ENCODE measurements at regions not wholly inside any gene's neighbourhood (a gene's known extent, or its start where the extent isn't known, plus 50 kb on each side); places are given as distances from the start of the nearest gene placed in this dataset.
"Not testable (repeated sequence)": the region's sequence is repeated elsewhere in the genome, so short reads cannot be mapped to it uniquely, and the experiment has no call there.

DNA sequence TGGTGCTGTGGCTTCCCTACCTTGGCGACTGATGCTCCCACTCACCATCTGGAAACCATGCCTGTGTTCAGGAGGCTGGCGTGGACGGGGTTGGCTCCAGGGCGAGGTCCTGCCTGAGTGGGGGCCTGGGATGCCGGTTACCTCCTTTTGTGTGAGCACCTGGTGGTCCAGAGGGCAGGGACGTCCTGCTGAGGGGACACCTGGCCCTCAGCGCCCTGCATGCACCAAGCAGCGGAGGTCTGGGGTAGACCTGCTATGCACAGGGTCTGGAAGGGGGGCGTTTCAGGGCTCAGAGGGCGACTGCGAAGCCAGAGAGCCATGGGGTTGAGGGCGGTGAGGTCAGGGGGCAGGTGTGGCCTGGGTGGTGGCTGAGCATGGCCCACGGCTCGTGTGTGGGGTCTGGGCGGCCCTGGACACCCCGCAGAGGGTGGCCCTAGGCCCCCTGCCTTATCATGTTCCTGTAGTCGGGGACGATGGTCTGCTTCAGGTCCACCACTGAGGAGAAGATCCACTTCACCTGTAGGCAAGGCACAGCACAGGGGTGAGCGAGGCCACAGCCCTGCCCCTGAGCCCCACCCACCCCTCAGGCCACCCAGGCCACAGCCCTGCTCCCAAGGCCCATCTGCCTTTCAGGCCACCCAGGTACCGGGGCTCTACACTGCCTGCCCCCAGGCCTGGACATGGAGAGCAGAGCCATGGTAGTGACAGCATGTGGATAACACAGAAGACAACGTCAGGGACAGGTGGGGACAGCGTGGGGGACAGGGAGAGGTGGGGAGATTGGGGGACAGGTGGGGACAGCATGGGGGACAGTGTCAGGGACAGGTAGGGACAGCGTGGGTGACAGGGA, 95.3 kb downstream of the TMEM121 start:
- not testable (repeated sequence) for DNase-seq (ENCODE audit: low spot score)

GRCh38 chr14:105622329-105622955, 96.1 kb downstream of the TMEM121 start:
- DNase-seq (ENCODE audit: low spot score): no peak

DNA sequence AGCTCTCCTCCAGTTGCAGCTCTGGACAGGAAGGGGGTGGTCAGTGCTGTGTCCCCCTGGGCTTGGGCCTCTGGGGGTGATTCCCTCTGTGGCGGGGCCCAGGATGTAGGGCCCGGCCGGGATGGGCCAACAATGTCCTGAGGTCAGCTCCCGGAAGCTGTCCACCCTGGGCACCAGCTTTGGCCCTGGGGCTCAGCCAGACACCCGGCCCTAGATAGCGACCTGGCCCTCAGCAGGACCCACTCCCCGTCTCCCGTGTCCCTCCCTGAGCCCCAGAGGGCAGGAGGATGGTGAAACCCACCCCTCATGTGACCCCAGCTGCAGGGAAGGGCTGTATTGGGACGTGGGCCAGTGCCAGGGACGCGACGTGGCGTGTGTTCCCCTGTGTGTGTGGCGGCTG, 96.8 kb downstream of the TMEM121 start:
- DNase-seq (ENCODE audit: low spot score): not testable (repeated sequence)

DNA sequence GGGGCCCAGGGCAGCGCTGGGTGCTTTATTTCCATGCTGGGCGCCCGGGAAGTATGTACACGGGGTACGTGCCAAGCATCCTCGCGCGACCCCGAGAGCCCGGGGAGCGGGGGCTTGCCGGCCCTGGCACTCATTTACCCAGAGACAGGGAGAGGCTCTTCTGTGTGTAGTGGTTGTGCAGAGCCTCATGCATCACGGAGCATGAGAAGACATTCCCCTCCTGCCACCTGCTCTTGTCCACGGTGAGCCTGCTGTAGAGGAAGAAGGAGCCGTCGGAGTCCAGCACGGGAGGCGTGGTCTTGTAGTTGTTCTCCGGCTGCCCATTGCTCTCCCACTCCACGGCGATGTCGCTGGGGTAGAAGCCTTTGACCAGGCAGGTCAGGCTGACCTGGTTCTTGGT, 98.0 kb downstream of the TMEM121 start:
- not testable (repeated sequence) for DNase-seq (ENCODE audit: low spot score)

GRCh38 chr14:105624749-105625434, 98.5 kb downstream of the TMEM121 start:
- DNase-seq (ENCODE audit: low spot score): not testable (repeated sequence)

DNA sequence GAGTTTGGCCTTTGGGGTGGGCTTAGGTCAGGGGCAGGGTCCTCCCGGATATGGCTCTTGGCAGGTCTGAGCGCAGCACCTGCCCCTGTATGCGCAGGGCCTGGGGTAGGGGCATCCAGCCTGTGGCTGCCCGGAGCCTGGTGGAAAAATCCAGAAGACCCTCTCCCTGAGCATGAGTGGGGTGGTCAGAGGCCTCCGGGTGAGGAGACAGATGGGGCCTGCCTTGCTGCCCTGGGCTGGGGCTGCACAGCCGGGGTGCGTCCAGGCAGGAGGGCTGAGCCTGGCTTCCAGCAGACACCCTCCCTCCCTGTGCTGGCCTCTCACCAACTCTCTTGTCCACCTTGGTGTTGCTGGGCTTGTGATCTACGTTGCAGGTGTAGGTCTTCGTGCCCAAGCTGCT, 99.1 kb downstream of the TMEM121 start:
- DNase-seq (ENCODE audit: low spot score): not testable (repeated sequence)

- DNase-seq (ENCODE audit: low spot score): not testable (repeated sequence)
These were observed 99.7 kb downstream of the TMEM121 start for GRCh38 chr14:105626111-105626510.

- not testable (repeated sequence) for DNase-seq (ENCODE audit: low spot score)
These were observed 100.3 kb downstream of the TMEM121 start for GRCh38 chr14:105626651-105627050.

GRCh38 chr14:105627287-105627686, 100.9 kb downstream of the TMEM121 start:
- DNase-seq (ENCODE audit: low spot score): not testable (repeated sequence)

DNA sequence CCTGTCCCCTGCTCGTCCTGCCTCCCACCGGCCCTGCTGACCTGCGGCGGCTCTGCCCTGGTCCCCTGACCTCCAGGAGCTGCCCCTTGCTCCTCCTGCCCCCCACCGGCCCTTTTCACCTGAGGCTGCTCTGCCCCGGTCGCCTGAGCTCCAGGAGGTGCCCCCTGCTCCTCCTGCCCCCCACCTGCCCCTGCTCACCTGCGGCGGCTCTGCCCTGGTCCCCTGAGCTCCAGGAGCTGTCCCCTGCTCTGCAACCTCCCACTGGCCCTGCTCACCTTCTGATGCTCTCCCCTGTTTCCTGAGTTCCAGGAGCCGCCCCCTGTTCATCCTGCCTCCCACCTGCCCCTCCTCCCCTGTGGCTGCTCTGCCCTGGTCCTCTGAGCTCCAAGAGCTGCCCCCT, 101.3 kb downstream of the TMEM121 start:
- no peak for DNase-seq (ENCODE audit: low spot score)

GRCh38 chr14:105628126-105628525, 101.7 kb downstream of the TMEM121 start:
- not testable (repeated sequence) for DNase-seq (ENCODE audit: low spot score)

GRCh38 chr14:105628531-105629067, 102.2 kb downstream of the TMEM121 start:
- not testable (repeated sequence) for DNase-seq (ENCODE audit: low spot score)

- DNase-seq (ENCODE audit: low spot score): not testable (repeated sequence)
These were observed 102.9 kb downstream of the TMEM121 start for GRCh38 chr14:105629091-105629885.

DNA sequence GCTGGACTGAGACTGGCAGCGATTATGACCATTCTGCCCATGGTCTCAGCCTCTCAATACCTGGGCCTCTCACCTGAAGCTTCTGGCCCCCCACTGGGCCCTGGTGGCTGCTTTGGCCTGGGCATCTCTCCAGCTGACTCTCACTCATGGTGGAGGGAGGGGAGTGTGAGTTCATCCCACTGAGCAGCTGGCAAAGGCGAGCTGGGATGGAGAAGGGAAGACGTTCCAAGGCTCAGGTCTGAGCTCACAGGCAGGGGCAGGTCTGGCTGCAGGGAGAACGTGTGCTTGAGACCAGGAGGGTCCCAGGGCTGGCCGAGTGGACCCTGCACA, 103.5 kb downstream of the TMEM121 start:
- DNase-seq (ENCODE audit: low spot score): no peak

DNA sequence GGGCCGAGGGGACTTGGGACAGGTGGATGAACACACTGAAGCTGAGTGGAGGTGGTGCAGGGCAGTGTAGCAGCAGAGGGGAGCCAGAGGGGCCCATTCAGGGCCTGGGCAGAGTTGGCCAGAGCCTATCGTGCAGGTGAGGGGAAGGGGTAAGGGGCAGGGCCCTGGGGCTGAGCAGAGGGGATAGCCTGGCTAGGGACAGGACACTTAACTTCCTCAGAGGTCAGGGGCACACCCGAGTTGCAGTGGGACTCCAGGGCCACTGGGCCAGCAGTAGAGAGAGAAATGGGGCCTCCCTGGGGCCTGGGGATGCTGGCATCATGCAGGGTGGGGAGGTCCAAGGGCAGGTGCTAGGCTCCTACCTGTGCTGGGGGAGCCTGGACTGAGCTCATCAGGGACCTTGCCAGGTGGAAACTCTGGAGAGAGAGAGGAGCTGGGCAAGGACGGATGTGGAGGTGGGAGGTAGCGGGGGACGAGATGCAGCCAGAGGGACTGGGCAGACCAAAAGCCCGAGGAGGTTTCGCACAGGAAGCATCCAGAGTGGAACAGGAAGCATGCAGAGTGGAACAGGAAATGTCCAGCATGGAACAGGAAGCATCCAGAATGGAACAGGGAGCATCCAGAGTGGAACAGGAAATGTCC, 104.0 kb downstream of the TMEM121 start:
- not testable (repeated sequence) for DNase-seq (ENCODE audit: low spot score)

DNA sequence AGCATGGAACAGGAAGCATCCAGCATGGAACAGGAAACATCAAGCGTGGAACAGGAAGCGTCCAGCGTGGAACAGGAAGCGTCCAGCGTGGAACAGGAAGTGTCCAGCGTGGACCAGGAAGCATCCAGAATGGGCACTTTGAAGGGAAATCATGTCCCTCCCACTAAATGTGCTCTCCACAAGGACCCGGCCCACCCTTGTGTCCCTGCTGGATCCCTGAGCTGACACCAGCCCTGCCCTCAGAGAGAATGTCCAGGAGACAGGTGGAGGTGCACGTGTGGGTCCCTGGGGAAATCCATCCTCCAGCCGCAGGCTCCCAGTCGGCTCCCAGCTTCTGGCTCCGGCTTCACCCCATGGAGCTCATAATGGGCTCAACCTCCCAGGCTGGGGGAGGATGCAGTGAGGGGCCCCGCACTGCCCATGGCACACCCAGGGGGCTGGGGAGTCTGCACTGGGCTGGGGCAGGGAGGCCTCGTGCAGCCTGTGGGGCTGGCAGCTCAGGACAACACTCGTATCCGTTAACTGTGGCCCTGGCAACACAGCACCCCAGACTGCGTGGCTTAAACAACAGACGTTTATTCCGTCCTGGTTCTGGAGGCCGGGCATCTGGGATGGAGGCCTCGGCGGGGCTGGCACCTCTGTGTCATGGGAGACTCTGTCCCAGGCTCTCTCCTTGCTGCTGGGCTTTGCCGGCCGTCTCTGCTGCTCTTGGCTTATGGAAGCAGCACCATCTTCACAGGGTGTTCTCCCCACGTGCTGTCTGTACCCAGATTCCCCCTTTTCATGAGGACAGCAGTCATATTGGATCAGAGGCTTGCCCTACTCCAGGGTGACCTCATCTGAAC, 104.8 kb downstream of the TMEM121 start:
- not testable (repeated sequence) for DNase-seq (ENCODE audit: low spot score)

DNA sequence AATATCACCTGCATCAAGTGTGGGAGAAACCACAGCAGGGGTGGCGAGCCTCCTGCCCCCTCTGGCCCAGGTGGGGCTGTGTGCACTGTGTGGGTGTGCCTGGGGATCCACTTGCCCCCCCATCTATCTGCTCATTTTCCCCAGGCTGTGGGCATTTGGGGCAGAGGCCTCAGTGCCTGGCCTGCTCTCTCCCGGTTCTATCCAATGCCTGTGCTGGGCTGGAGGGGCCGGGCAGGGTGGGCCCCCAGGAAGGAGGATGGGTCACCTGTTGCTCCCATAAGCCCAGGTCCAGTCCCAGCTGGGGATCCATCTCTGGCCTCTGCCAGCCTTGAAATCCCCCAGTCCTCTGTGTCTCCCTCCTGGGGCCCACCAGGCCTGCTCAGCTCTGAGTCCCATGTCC, 105.6 kb downstream of the TMEM121 start:
- DNase-seq (ENCODE audit: low spot score): no peak

DNA sequence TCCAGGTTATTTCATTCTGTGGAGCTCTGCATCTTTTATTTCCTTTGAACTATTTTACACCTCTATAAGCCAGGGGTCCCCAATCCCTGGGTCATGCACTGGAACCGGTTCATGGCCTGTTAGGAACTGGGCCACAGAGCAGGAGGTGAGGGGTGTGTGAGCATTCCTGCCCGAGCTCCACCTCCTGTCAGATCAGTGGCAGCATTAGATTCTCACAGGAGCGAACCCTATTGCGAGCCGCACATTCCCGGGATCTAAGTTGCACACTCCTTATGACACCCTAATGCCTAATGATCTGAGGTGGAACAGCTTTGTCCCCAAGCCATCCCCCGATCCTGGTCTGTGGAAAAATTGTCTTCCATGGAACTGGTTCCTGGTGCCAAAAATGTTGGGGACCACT, 107.2 kb downstream of the TMEM121 start:
- DNase-seq (ENCODE audit: low spot score): not testable (repeated sequence)

- DNase-seq (ENCODE audit: low spot score): no peak
These were observed 109.2 kb downstream of the TMEM121 start for GRCh38 chr14:105635560-105635959.

DNA sequence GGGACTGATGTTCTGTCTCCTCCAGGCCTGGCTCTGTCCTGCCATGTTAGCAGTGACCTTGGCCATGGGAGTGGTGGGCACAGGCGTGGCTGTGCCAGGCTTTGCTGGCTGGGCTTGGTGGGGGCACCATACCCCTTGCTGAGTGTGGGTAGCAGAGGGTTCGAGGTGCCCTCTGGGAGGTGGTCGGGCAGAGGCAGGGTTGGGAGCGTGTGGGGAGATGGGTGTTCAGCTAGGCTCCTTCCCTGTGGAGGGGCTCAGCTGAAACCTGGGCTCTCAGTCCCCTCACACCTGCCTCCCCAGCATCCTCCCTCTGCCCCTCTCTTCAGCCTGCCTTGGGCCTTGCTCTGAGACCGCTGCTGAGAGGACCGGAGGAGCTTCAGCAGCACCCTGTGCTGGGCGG, 109.6 kb downstream of the TMEM121 start:
- not testable (repeated sequence) for DNase-seq (ENCODE audit: low spot score)
